OCI-LY3 (cell line): ENCODE measurements at regions not wholly inside any gene's neighbourhood (a gene's known extent, or its start where the extent isn't known, plus 50 kb on each side); places are given as distances from the start of the nearest gene placed in this dataset.

ENCODE experiments used
- H2AFZ ChIP-seq: fragments of 200-600, 300-600 bp; shearing (Covaris generic); 2 replicates; pipeline ENCODE4 v1.6.0; 2014; ENCODE audit warnings: antibody characterized with exemption, low read depth, low read length
- H3K27ac ChIP-seq: fragments of 200-600, 300-600 bp; sonication (generic); 2 replicates; pipeline ENCODE4 v1.5.1; 2014; ENCODE audit warnings: mild to moderate bottlenecking, low read length, moderate library complexity, mixed read lengths
- H3K27me3 ChIP-seq: fragments of 200-600, 300-600 bp; sonication (generic); 2 replicates; pipeline ENCODE4 v1.6.1; 2014; ENCODE audit warnings: low read depth, low read length, mixed read lengths
- H3K36me3 ChIP-seq: fragments of 200-600, 300-600 bp; sonication (generic); replicated peaks from 2 replicates; pipeline ENCODE3; 2014; ENCODE audit warnings: low read depth, low read length, mixed read lengths
- H3K4me1 ChIP-seq: fragments of 300-600, 200-600 bp; sonication (generic); 2 replicates; pipeline ENCODE4 v1.6.1; 2014; ENCODE audit warnings: low read length, mixed read lengths
- H3K4me2 ChIP-seq: fragments of 200-600, 300-600 bp; sonication (generic); 2 replicates; pipeline ENCODE4 v1.6.1; 2014; ENCODE audit warnings: low read length, mixed read lengths
- H3K4me3 ChIP-seq: fragments of 300-600, 200-600 bp; sonication (generic); 2 replicates; pipeline ENCODE4 v1.5.1; 2014; ENCODE audit warnings: antibody characterized with exemption, mild to moderate bottlenecking, low read length, moderate library complexity
- H3K79me2 ChIP-seq: fragments of 300-600, 200-600 bp; shearing (Covaris generic); 2 replicates; pipeline ENCODE4 v1.6.1; 2014; ENCODE audit warnings: mild to moderate bottlenecking, low read length, mixed read lengths
- H3K9ac ChIP-seq: fragments of 300-600, 200-600 bp; shearing (Covaris generic); 2 replicates; pipeline ENCODE4 v1.6.0; 2014; ENCODE audit warnings: mild to moderate bottlenecking, low read length, moderate library complexity
- H3K9me3 ChIP-seq: fragments of 200-600, 300-600 bp; shearing (Covaris generic); 2 replicates; pipeline ENCODE4 v1.6.1; 2014; ENCODE audit warnings: low read length, mixed read lengths; ENCODE audit not compliant: insufficient read depth
- H4K20me1 ChIP-seq: fragments of 200-600, 300-600 bp; sonication (generic); 2 replicates; pipeline ENCODE4 v1.6.1; 2016; ENCODE audit warnings: low read length, mixed read lengths; ENCODE audit not compliant: insufficient read depth
- CTCF ChIP-seq: fragments of 200-600, 300-600 bp; sonication (generic); IDR thresholded peaks from 2 replicates; pipeline ENCODE4 v1.5.1; 2014; ENCODE audit warnings: antibody characterized with exemption, low read length, low read depth
- EZH2phosphoT487 ChIP-seq: fragments of 200-600 bp; shearing (Covaris generic); IDR thresholded peaks from 2 replicates; pipeline ENCODE4 v1.6.1; 2018; ENCODE audit warnings: antibody characterized with exemption, mixed run types, low read depth

GRCh38 chr2:138105358-138105757 lies 141.1 kb downstream of the HNMT start:
- Histone ChIP-seq H3K4me3 (no peak overlapping the region), H3K4me1 (no peaks in the 10 kb centered on the region), H3K27ac (no peak overlapping the region), H4K20me1 (no peaks in the 10 kb centered on the region), H3K79me2 (no peaks in the 10 kb centered on the region), H3K9ac (no peak overlapping the region), H3K27me3 (no peaks in the 10 kb centered on the region), H2AFZ (no peak overlapping the region), H3K9me3 (no peaks in the 10 kb centered on the region), H3K4me2 (no peak overlapping the region), H3K36me3 (no peaks in the 10 kb centered on the region)
- no peak for TF ChIP-seq CTCF
- TF ChIP-seq EZH2phosphoT487, result no peak

- no peak for TF ChIP-seq CTCF
- TF ChIP-seq EZH2phosphoT487, result no peak
These were observed 142.3 kb downstream of the HNMT start for GRCh38 chr2:138106606-138107005.

GRCh38 chr2:138107288-138107687 lies 143.0 kb downstream of the HNMT start:
- H3K9me3 ChIP-seq, result no peaks in the 10 kb centered on the region
- no peak overlapping the region for H3K27ac ChIP-seq
- H4K20me1 ChIP-seq, result no peaks in the 10 kb centered on the region
- no peak for TF ChIP-seq EZH2phosphoT487
- TF ChIP-seq CTCF, result no peak
- no peak overlapping the region for H3K4me3 ChIP-seq
- no peaks in the 10 kb centered on the region for H3K4me1 ChIP-seq
- no peak overlapping the region for H3K9ac ChIP-seq
- no peaks in the 10 kb centered on the region for H3K36me3 ChIP-seq
- H2AFZ ChIP-seq, result no peak overlapping the region
- no peak overlapping the region for H3K4me2 ChIP-seq
- H3K79me2 ChIP-seq, result no peaks in the 10 kb centered on the region
- no peaks in the 10 kb centered on the region for H3K27me3 ChIP-seq

More at GRCh38 chr2:138106606-138107005, 142.3 kb downstream of the HNMT start:
- H3K27ac ChIP-seq, result no peak overlapping the region
- H3K36me3 ChIP-seq, result no peaks in the 10 kb centered on the region
- no peaks in the 10 kb centered on the region for H3K79me2 ChIP-seq
- no peaks in the 10 kb centered on the region for H4K20me1 ChIP-seq
- no peak overlapping the region for H3K4me2 ChIP-seq
- H3K4me1 ChIP-seq, result no peaks in the 10 kb centered on the region
- H3K9me3 ChIP-seq, result no peaks in the 10 kb centered on the region
- H2AFZ ChIP-seq, result no peak overlapping the region
- H3K9ac ChIP-seq, result no peak overlapping the region
- H3K27me3 ChIP-seq, result no peaks in the 10 kb centered on the region
- no peak overlapping the region for H3K4me3 ChIP-seq

- Histone ChIP-seq H3K27me3 (no peaks in the 10 kb centered on the region), H4K20me1 (no peaks in the 10 kb centered on the region), H3K36me3 (no peaks in the 10 kb centered on the region), H3K79me2 (no peaks in the 10 kb centered on the region), H3K4me1 (no peaks in the 10 kb centered on the region), H3K4me2 (no peak overlapping the region), H3K4me3 (no peak overlapping the region), H3K27ac (no peak overlapping the region), H3K9me3 (no peaks in the 10 kb centered on the region), H2AFZ (no peak overlapping the region), H3K9ac (no peak overlapping the region)
- TF ChIP-seq CTCF (no peak), EZH2phosphoT487 (no peak)
These were observed 146.3 kb downstream of the HNMT start for GRCh38 chr2:138110453-138111083.
